GM23338 (cell line): ENCODE measurements at regions not wholly inside any gene's neighbourhood (a gene's known extent, or its start where the extent isn't known, plus 50 kb on each side); places are given as distances from the start of the nearest gene placed in this dataset.

Source experiments
- ATAC-seq: fragments of 200-7000 bp; cut with Tn5 transposase; 3 replicates; pipeline ENCODE4 v1.9.1; 2020
- DNase-seq: peaks from one replicate; pipeline ENCODE4 v3.0.0-alpha.2; 2015; ENCODE audit warnings: low spot score
- H2AFZ ChIP-seq: fragments of 200-600 bp; sonication (generic); 2 replicates; pipeline ENCODE4 v1.8.0; 2016; ENCODE audit warnings: antibody characterized with exemption, mild to moderate bottlenecking, moderate library complexity
- H3F3A ChIP-seq: fragments of 200-600 bp; sonication (generic); replicated peaks from 2 replicates; pipeline ENCODE4 v1.8.0; 2017; ENCODE audit warnings: antibody characterized with exemption, mixed run types, low read depth
- H3K27ac ChIP-seq: fragments of 200-600 bp; sonication (generic); 2 replicates; pipeline ENCODE4 v1.6.1; 2016; ENCODE audit warnings: low read depth
- H3K27me3 ChIP-seq: fragments of 200-600 bp; sonication (generic); 2 replicates; pipeline ENCODE4 v1.8.0; 2016; ENCODE audit warnings: mild to moderate bottlenecking, mixed run types, moderate library complexity; ENCODE audit not compliant: insufficient read depth
- H3K36me3 ChIP-seq: fragments of 200-600 bp; sonication (generic); 2 replicates; pipeline ENCODE4 v1.8.0; 2016; ENCODE audit warnings: mild to moderate bottlenecking; ENCODE audit not compliant: insufficient read depth
- H3K4me1 ChIP-seq: fragments of 200-600 bp; sonication (generic); 2 replicates; pipeline ENCODE4 v1.8.0; 2016; ENCODE audit warnings: mild to moderate bottlenecking, moderate library complexity; ENCODE audit not compliant: insufficient read depth
- H3K4me2 ChIP-seq: fragments of 200-600 bp; sonication (generic); 2 replicates; pipeline ENCODE4 v1.7.1; 2017; ENCODE audit warnings: mixed run types
- H3K4me3 ChIP-seq: fragments of 200-600 bp; sonication (generic); 2 replicates; pipeline ENCODE4 v1.6.1; 2016; ENCODE audit warnings: mixed run types
- H3K79me2 ChIP-seq: fragments of 200-600 bp; sonication (generic); replicated peaks from 2 replicates; pipeline ENCODE4 v1.8.0; 2017; ENCODE audit warnings: mild to moderate bottlenecking; ENCODE audit not compliant: insufficient read depth
- H3K9me2 ChIP-seq: fragments of 200-600 bp; sonication (generic); 2 replicates; pipeline ENCODE4 v1.8.0; 2017; ENCODE audit not compliant: insufficient read depth
- H4K20me1 ChIP-seq: fragments of 200-600 bp; sonication (generic); replicated peaks from 2 replicates; pipeline ENCODE4 v1.8.0; 2017; ENCODE audit warnings: mild to moderate bottlenecking; ENCODE audit not compliant: insufficient read depth
- H3K27ac Mint-ChIP-seq: 2 replicates; pipeline ENCODE4 v1.8.0; 2020; ENCODE audit warnings: inconsistent platforms, mild to moderate bottlenecking, moderate library complexity, mixed read lengths
- H3K27me3 Mint-ChIP-seq: 3 replicates; pipeline ENCODE4 v1.8.0; 2022; ENCODE audit warnings: low read depth, mild to moderate bottlenecking, moderate library complexity, mixed read lengths, inconsistent platforms; ENCODE audit not compliant: insufficient read depth, poor library complexity
- H3K36me3 Mint-ChIP-seq: 3 replicates; pipeline ENCODE4 v1.8.0; 2021; ENCODE audit warnings: low read depth, mild to moderate bottlenecking, inconsistent platforms, moderate library complexity, mixed read lengths
- H3K4me1 Mint-ChIP-seq: 3 replicates; pipeline ENCODE4 v1.8.0; 2020; ENCODE audit warnings: mild to moderate bottlenecking, inconsistent platforms, mixed read lengths
- H3K4me3 Mint-ChIP-seq: 3 replicates; pipeline ENCODE4 v1.8.0; 2021; ENCODE audit warnings: moderate library complexity, mild to moderate bottlenecking, inconsistent platforms, mixed read lengths
- H3K9me3 Mint-ChIP-seq: 3 replicates; pipeline ENCODE4 v1.8.0; 2020; ENCODE audit warnings: moderate library complexity, mild to moderate bottlenecking, inconsistent platforms, mixed read lengths
- ETS1 ChIP-seq: IDR thresholded peaks from 2 replicates; pipeline ENCODE4 v1.6.1; 2016; ENCODE audit warnings: antibody characterized with exemption
- EZH2 ChIP-seq: fragments of 200-600 bp; sonication (generic); IDR thresholded peaks from one replicate; pipeline ENCODE4 v1.8.0; 2017; ENCODE audit warnings: antibody characterized with exemption, mild to moderate bottlenecking, low read depth; ENCODE audit not compliant: unreplicated experiment
- NANOG ChIP-seq: IDR thresholded peaks from 2 replicates; pipeline ENCODE4 v1.6.1; 2016; ENCODE audit warnings: antibody characterized with exemption, borderline replicate concordance
- ZNF114 ChIP-seq: fragments of 250-450 bp; sonication (Bioruptor Pico); IDR thresholded peaks from 2 replicates; pipeline ENCODE4 v1.5.0; 2020; ENCODE audit warnings: mild to moderate bottlenecking, moderate library complexity
- ZNF331 ChIP-seq: fragments of 250-450 bp; sonication (Bioruptor Pico); IDR thresholded peaks from 2 replicates; pipeline ENCODE4 v1.5.0; 2020; ENCODE audit warnings: low read depth, mild to moderate bottlenecking, moderate library complexity
- ZNF462 ChIP-seq: fragments of 250-450 bp; sonication (Bioruptor Pico); IDR thresholded peaks from 2 replicates; pipeline ENCODE4 v1.5.0; 2020; ENCODE audit warnings: mild to moderate bottlenecking, moderate library complexity

GRCh38 chr9:16099732-16100536 is 547.1 kb downstream of the CCDC171 start (continued):
- TF ChIP-seq EZH2: no peak
- TF ChIP-seq ZNF114 (CRISPR knock-in tag): no peak
- TF ChIP-seq ZNF462 (CRISPR knock-in tag): no peak

- H3K4me1 ChIP-seq: no peaks in the 10 kb centered on the region
- Mint-ChIP-seq H3K4me3 (no peak overlapping the region), H3K36me3 (no peaks in the 10 kb centered on the region), H3K4me1 (peaks cover 7% of the 10 kb centered on the region; the same call in 2 of the 3 replicates), H3K27me3 (peaks cover 5% of the 10 kb centered on the region), H3K9me3 (no peaks in the 10 kb centered on the region), H3K27ac (0 out of 2 replicates have a peak overlapping the region, but pooled peaks have one; percentile 19)
- H3K79me2 ChIP-seq: no peaks in the 10 kb centered on the region
- ATAC-seq (peak; percentile 92), DNase-seq (peak; percentile 18)
- H3K27me3 ChIP-seq: no peaks in the 10 kb centered on the region
- H3K9me2 ChIP-seq: no peaks in the 10 kb centered on the region
- no peaks in the 10 kb centered on the region for H3F3A ChIP-seq
- H3K36me3 ChIP-seq: no peaks in the 10 kb centered on the region
- H3K27ac ChIP-seq: no peak overlapping the region
- no peak overlapping the region for H3K4me2 ChIP-seq
- no peaks in the 10 kb centered on the region for H4K20me1 ChIP-seq
- H2AFZ ChIP-seq: no peak overlapping the region; the same call in none of the 2 replicates
- no peak overlapping the region for H3K4me3 ChIP-seq
- no peak for TF ChIP-seq NANOG
- TF ChIP-seq ZNF331 (CRISPR knock-in tag): no peak
- TF ChIP-seq ZNF114 (CRISPR knock-in tag): no peak
- TF ChIP-seq ETS1: no peak
- no peak for TF ChIP-seq ZNF462 (CRISPR knock-in tag)
These were observed 547.8 kb downstream of the CCDC171 start for GRCh38 chr9:16100537-16101091.
